ENCODE measurements at regions not wholly inside any gene's neighbourhood (a gene's known extent, or its start where the extent isn't known, plus 50 kb on each side); places are given as distances from the start of the nearest gene placed in this dataset.
A peak's percentile ranks its signal among the peaks of the same experiment; 100 is the strongest.

- DNase-seq: no peak
- H3K4me3 Mint-ChIP-seq: no peak overlapping the region
- no peaks in the 10 kb centered on the region for H3K9me3 Mint-ChIP-seq
- H3K27ac Mint-ChIP-seq: no peak overlapping the region
- H3K36me3 Mint-ChIP-seq (ENCODE audit: low read depth): no peaks in the 10 kb centered on the region
- no peak for TF ChIP-seq CTCF (IDR thresholded peaks at IDR 0.05)
- peaks cover 4% of the 10 kb centered on the region for H3K27me3 Mint-ChIP-seq (ENCODE audit: low read depth, poor library complexity)
- H3K4me1 Mint-ChIP-seq: peaks cover 24% of the 10 kb centered on the region
Observed at GRCh38 chr4:151611960-151612359, 148.8 kb downstream of the GATB start.

GRCh38 chr4:151613290-151613689 lies 147.5 kb downstream of the GATB start:
- H3K4me3 Mint-ChIP-seq: no peak overlapping the region
- H3K4me1 Mint-ChIP-seq: peaks cover 31% of the 10 kb centered on the region
- no peaks in the 10 kb centered on the region for H3K36me3 Mint-ChIP-seq (ENCODE audit: low read depth)
- no peak for DNase-seq
- H3K9me3 Mint-ChIP-seq: no peaks in the 10 kb centered on the region
- no peak overlapping the region for H3K27ac Mint-ChIP-seq
- peaks cover 4% of the 10 kb centered on the region for H3K27me3 Mint-ChIP-seq (ENCODE audit: low read depth, poor library complexity)
- no peak for TF ChIP-seq CTCF (IDR thresholded peaks at IDR 0.05)

GRCh38 chr4:151614561-151614960 lies 146.2 kb downstream of the GATB start:
- Mint-ChIP-seq H3K36me3 (ENCODE audit: low read depth) (no peaks in the 10 kb centered on the region), H3K9me3 (no peaks in the 10 kb centered on the region), H3K4me3 (no peak overlapping the region), H3K4me1 (peaks cover 37% of the 10 kb centered on the region), H3K27me3 (ENCODE audit: low read depth, poor library complexity) (peaks cover 4% of the 10 kb centered on the region), H3K27ac (peak overlapping the region; percentile 97)
- no peak for TF ChIP-seq CTCF (IDR thresholded peaks at IDR 0.05)
- DNase-seq: no peak

- Mint-ChIP-seq H3K9me3 (no peaks in the 10 kb centered on the region), H3K4me3 (no peak overlapping the region), H3K36me3 (ENCODE audit: low read depth) (no peaks in the 10 kb centered on the region), H3K27me3 (ENCODE audit: low read depth, poor library complexity) (no peaks in the 10 kb centered on the region), H3K4me1 (peaks cover 40% of the 10 kb centered on the region), H3K27ac (no peak overlapping the region)
- no peak for DNase-seq
- TF ChIP-seq CTCF (IDR thresholded peaks at IDR 0.05): no peak
Observed at GRCh38 chr4:151618858-151619257, 141.9 kb downstream of the GATB start.

GRCh38 chr4:151620066-151620465 lies 140.7 kb downstream of the GATB start:
- TF ChIP-seq CTCF (IDR thresholded peaks at IDR 0.05): no peak
- peaks cover 41% of the 10 kb centered on the region for H3K4me1 Mint-ChIP-seq
- no peaks in the 10 kb centered on the region for H3K27me3 Mint-ChIP-seq (ENCODE audit: low read depth, poor library complexity)
- no peaks in the 10 kb centered on the region for H3K9me3 Mint-ChIP-seq
- H3K27ac Mint-ChIP-seq: no peak overlapping the region
- DNase-seq: no peak
- no peaks in the 10 kb centered on the region for H3K36me3 Mint-ChIP-seq (ENCODE audit: low read depth)
- no peak overlapping the region for H3K4me3 Mint-ChIP-seq
